ENCODE measurements at regions not wholly inside any gene's neighbourhood (a gene's known extent, or its start where the extent isn't known, plus 50 kb on each side); places are given as distances from the start of the nearest gene placed in this dataset.
A peak's percentile ranks its signal among the peaks of the same experiment; 100 is the strongest.

- Histone ChIP-seq H3K27ac (ENCODE audit: low read length) (no peak overlapping the region), H3K4me2 (ENCODE audit: low read length) (no peak overlapping the region), H3K4me1 (ENCODE audit: insufficient read depth, low read length) (no peaks in the 10 kb centered on the region), H3K9me2 (replicated peaks; ENCODE audit: low read length) (no peaks in the 10 kb centered on the region), H3F3A (ENCODE audit: low read length, unreplicated experiment) (no peaks in the 10 kb centered on the region), H3K79me2 (ENCODE audit: low read length) (no peaks in the 10 kb centered on the region), H3K9ac (ENCODE audit: low read length) (no peak overlapping the region), H2AFZ (ENCODE audit: low read length) (no peak overlapping the region), H3K4me3 (ENCODE audit: low read length) (no peak overlapping the region), H3K27me3 (ENCODE audit: low read length) (no peaks in the 10 kb centered on the region), H3K36me3 (ENCODE audit: low read depth, low read length) (no peaks in the 10 kb centered on the region), H4K20me1 (ENCODE audit: low read length) (no peaks in the 10 kb centered on the region), H3K9me3 (ENCODE audit: low read length) (no peaks in the 10 kb centered on the region)
- TF ChIP-seq EZH2 (IDR thresholded peaks at IDR 0.05; ENCODE audit: low read length, unreplicated experiment) (no peak), CTCF (conservative IDR thresholded peaks at IDR 0.05; ENCODE audit: low read depth, low read length) (no peak), EZH2phosphoT487 (IDR thresholded peaks at IDR 0.05; ENCODE audit: borderline replicate concordance, low read length) (no peak)
- intact Hi-C loops (cut with micrococcal nuclease): no loop called here
- ChIA-PET CTCF (no interaction called here), POLR2A (ENCODE audit: unreplicated experiment) (no interaction called here)
- ATAC-seq: no peak
- no TSS peak for BruUV-seq (replicated peaks)
- DNase-seq: no peak
These were observed 793.4 kb downstream of the SLC4A3 start for GRCh38 chr2:220420820-220421219.

DNA sequence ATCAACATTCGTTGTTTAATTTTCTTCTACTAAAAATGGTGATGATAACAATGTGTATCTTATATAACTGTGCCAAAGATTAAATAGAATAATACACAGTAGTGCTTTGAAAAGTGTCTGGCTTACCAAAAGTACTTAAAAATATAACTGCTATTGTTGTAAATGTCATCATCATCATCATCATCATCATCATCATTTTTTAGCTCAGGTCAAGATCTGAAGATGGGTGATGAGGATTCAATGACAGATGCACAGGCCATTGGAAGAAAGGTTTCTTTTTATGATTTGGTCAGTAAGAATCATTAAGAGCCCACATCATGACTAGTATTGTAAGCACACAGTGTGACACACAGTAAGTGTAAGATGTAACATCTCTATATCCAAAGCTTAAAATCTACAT, 795.2 kb downstream of the SLC4A3 start:
- DNase-seq (no peak), ATAC-seq (no peak)
- Histone ChIP-seq H3K4me2 (ENCODE audit: low read length) (no peak overlapping the region), H3K4me3 (ENCODE audit: low read length) (no peak overlapping the region), H2AFZ (ENCODE audit: low read length) (no peak overlapping the region), H3K79me2 (ENCODE audit: low read length) (no peaks in the 10 kb centered on the region), H3K9me2 (replicated peaks; ENCODE audit: low read length) (no peaks in the 10 kb centered on the region), H3K36me3 (ENCODE audit: low read depth, low read length) (no peaks in the 10 kb centered on the region), H3K9ac (ENCODE audit: low read length) (no peak overlapping the region), H3K9me3 (ENCODE audit: low read length) (no peaks in the 10 kb centered on the region), H3K27ac (ENCODE audit: low read length) (no peak overlapping the region), H3F3A (ENCODE audit: low read length, unreplicated experiment) (no peaks in the 10 kb centered on the region), H4K20me1 (ENCODE audit: low read length) (no peaks in the 10 kb centered on the region), H3K27me3 (ENCODE audit: low read length) (no peaks in the 10 kb centered on the region), H3K4me1 (ENCODE audit: insufficient read depth, low read length) (no peaks in the 10 kb centered on the region)
- intact Hi-C loops (cut with micrococcal nuclease): no loop called here
- TF ChIP-seq EZH2 (IDR thresholded peaks at IDR 0.05; ENCODE audit: low read length, unreplicated experiment): no peak
- TF ChIP-seq EZH2phosphoT487 (IDR thresholded peaks at IDR 0.05; ENCODE audit: borderline replicate concordance, low read length): no peak
- TF ChIP-seq CTCF (conservative IDR thresholded peaks at IDR 0.05; ENCODE audit: low read depth, low read length): no peak
- CTCF ChIA-PET: no interaction called here
- BruUV-seq (replicated peaks): no TSS peak
- POLR2A ChIA-PET (ENCODE audit: unreplicated experiment): interaction anchor here (0.5 to 0.6 kb wide), 2 partner anchors 18 to 55 kb away, joined by 3 to 4 read pairs; no protein-coding TSS in a partner anchor

DNA sequence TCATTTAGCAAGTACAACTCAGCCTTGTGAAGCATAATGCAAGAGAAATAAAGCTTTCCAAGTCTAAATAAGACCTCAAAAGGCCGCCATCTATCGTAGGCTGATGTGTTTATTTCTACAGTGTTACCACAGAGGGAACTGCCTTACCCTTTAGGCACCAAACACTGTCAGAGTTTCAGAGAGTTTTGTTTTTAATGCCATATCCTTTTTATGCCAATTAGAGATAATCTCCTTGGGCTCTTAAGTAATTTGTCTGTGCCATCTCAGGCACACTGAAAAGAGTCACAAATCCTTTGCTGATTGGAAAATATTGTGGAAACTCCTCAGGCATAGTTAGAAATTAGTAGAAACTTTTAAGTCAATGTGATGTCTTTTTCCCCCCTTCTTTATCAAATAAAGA, 797.1 kb downstream of the SLC4A3 start:
- ATAC-seq (no peak), DNase-seq (no peak)
- 0 out of 2 replicates have a peak overlapping the region, but pooled peaks have one; percentile 17 for H2AFZ ChIP-seq (ENCODE audit: low read length)
- no peaks in the 10 kb centered on the region for H4K20me1 ChIP-seq (ENCODE audit: low read length)
- CTCF ChIA-PET: no interaction called here
- no peaks in the 10 kb centered on the region for H3K9me2 ChIP-seq (replicated peaks; ENCODE audit: low read length)
- POLR2A ChIA-PET (ENCODE audit: unreplicated experiment): no interaction called here
- H3F3A ChIP-seq (ENCODE audit: low read length, unreplicated experiment): no peaks in the 10 kb centered on the region
- BruUV-seq (replicated peaks): no TSS peak
- no peaks in the 10 kb centered on the region for H3K36me3 ChIP-seq (ENCODE audit: low read depth, low read length)
- H3K4me1 ChIP-seq (ENCODE audit: insufficient read depth, low read length): no peaks in the 10 kb centered on the region
- H3K4me2 ChIP-seq (ENCODE audit: low read length): no peak overlapping the region
- no peaks in the 10 kb centered on the region for H3K27me3 ChIP-seq (ENCODE audit: low read length)
- H3K79me2 ChIP-seq (ENCODE audit: low read length): no peaks in the 10 kb centered on the region
- H3K27ac ChIP-seq (ENCODE audit: low read length): no peak overlapping the region
- H3K4me3 ChIP-seq (ENCODE audit: low read length): no peak overlapping the region
- intact Hi-C loops (cut with micrococcal nuclease): no loop called here
- H3K9me3 ChIP-seq (ENCODE audit: low read length): no peaks in the 10 kb centered on the region
- TF ChIP-seq EZH2 (IDR thresholded peaks at IDR 0.05; ENCODE audit: low read length, unreplicated experiment) (no peak), EZH2phosphoT487 (IDR thresholded peaks at IDR 0.05; ENCODE audit: borderline replicate concordance, low read length) (no peak), CTCF (conservative IDR thresholded peaks at IDR 0.05; ENCODE audit: low read depth, low read length) (no peak)
- no peak overlapping the region for H3K9ac ChIP-seq (ENCODE audit: low read length)
